Activated CD4-positive, alpha-beta memory T cell treated with anti-CD3 and anti-CD28 coated beads, Interleukin-2, amount 10 ng/mL, durations not matched to agents 7 days and 5 days (primary cell): ENCODE measurements at regions not wholly inside any gene's neighbourhood (a gene's known extent, or its start where the extent isn't known, plus 50 kb on each side); places are given as distances from the start of the nearest gene placed in this dataset.

Experiments used
- CTCF ChIA-PET: fragments of 350-600 bp; sonication (Branson Sonifier 250); formaldehyde crosslinking; loops from one replicate; lab custom pipeline; 2021; ENCODE audit warnings: antibody characterized with exemption, inconsistent platforms; lab: Charles Lee
- POLR2A ChIA-PET: fragments of 350-600 bp; sonication (Branson Sonifier 250); formaldehyde crosslinking; loops from one replicate; lab custom pipeline; 2021; ENCODE audit warnings: antibody characterized with exemption; lab: Charles Lee
- DNase-seq: peaks from one replicate; pipeline ENCODE4 v3.0.0-alpha.2; 2020
- H3K27ac Mint-ChIP-seq: one replicate; pipeline ENCODE4 v1.8.0; 2021; ENCODE audit warnings: mild to moderate bottlenecking, mixed read lengths
- H3K27me3 Mint-ChIP-seq: one replicate; pipeline ENCODE4 v1.8.0; 2021; ENCODE audit warnings: mixed read lengths
- H3K36me3 Mint-ChIP-seq: one replicate; pipeline ENCODE4 v1.8.0; 2021; ENCODE audit warnings: low read depth, mixed read lengths
- H3K4me1 Mint-ChIP-seq: one replicate; pipeline ENCODE4 v1.8.0; 2021; ENCODE audit warnings: mixed read lengths
- H3K4me3 Mint-ChIP-seq: one replicate; pipeline ENCODE4 v1.8.0; 2021; ENCODE audit warnings: mild to moderate bottlenecking, mixed read lengths
- H3K9me3 Mint-ChIP-seq: one replicate; pipeline ENCODE4 v1.8.0; 2021; ENCODE audit warnings: mixed read lengths

GRCh38 chr12:5343711-5344110 lies 88.2 kb upstream of the NTF3 start:
- H3K4me1 Mint-ChIP-seq: no peaks in the 10 kb centered on the region
- no peak overlapping the region for H3K27ac Mint-ChIP-seq
- no peaks in the 10 kb centered on the region for H3K36me3 Mint-ChIP-seq
- no peaks in the 10 kb centered on the region for H3K27me3 Mint-ChIP-seq
- ChIA-PET CTCF (no interaction called here), POLR2A (no interaction called here)
- DNase-seq: no peak
- no peak overlapping the region for H3K4me3 Mint-ChIP-seq
- no peaks in the 10 kb centered on the region for H3K9me3 Mint-ChIP-seq

- Mint-ChIP-seq H3K9me3 (no peaks in the 10 kb centered on the region), H3K4me1 (no peaks in the 10 kb centered on the region), H3K27me3 (no peaks in the 10 kb centered on the region), H3K4me3 (no peak overlapping the region), H3K36me3 (no peaks in the 10 kb centered on the region), H3K27ac (no peak overlapping the region)
- ChIA-PET CTCF (no interaction called here), POLR2A (no interaction called here)
- DNase-seq: no peak
Observed at GRCh38 chr12:5344131-5344530, 87.8 kb upstream of the NTF3 start.

- CTCF ChIA-PET: no interaction called here
- H3K27ac Mint-ChIP-seq: no peak overlapping the region
Observed at GRCh38 chr12:5345534-5345933, 86.4 kb upstream of the NTF3 start.

GRCh38 chr12:5348057-5348456 lies 83.9 kb upstream of the NTF3 start:
- no peak overlapping the region for H3K4me3 Mint-ChIP-seq
- no peaks in the 10 kb centered on the region for H3K36me3 Mint-ChIP-seq
- ChIA-PET POLR2A (no interaction called here), CTCF (no interaction called here)
- DNase-seq: no peak
- H3K27ac Mint-ChIP-seq: no peak overlapping the region
- H3K4me1 Mint-ChIP-seq: no peaks in the 10 kb centered on the region
- no peaks in the 10 kb centered on the region for H3K27me3 Mint-ChIP-seq
- H3K9me3 Mint-ChIP-seq: no peaks in the 10 kb centered on the region

More at GRCh38 chr12:5345534-5345933, 86.4 kb upstream of the NTF3 start:
- H3K4me3 Mint-ChIP-seq: no peak overlapping the region
- H3K36me3 Mint-ChIP-seq: no peaks in the 10 kb centered on the region
- H3K4me1 Mint-ChIP-seq: no peaks in the 10 kb centered on the region
- no peaks in the 10 kb centered on the region for H3K9me3 Mint-ChIP-seq
- no peak for DNase-seq
- no peaks in the 10 kb centered on the region for H3K27me3 Mint-ChIP-seq
- POLR2A ChIA-PET: no interaction called here

GRCh38 chr12:5348491-5348890 lies 83.4 kb upstream of the NTF3 start:
- Mint-ChIP-seq H3K36me3 (no peaks in the 10 kb centered on the region), H3K27ac (no peak overlapping the region), H3K27me3 (no peaks in the 10 kb centered on the region), H3K4me3 (no peak overlapping the region), H3K4me1 (no peaks in the 10 kb centered on the region), H3K9me3 (no peaks in the 10 kb centered on the region)
- POLR2A ChIA-PET: no interaction called here
- DNase-seq: no peak
- CTCF ChIA-PET: no interaction called here

GRCh38 chr12:5364036-5364770 lies 67.7 kb upstream of the NTF3 start:
- Mint-ChIP-seq H3K27ac (no peak overlapping the region), H3K4me1 (no peaks in the 10 kb centered on the region), H3K4me3 (no peak overlapping the region), H3K9me3 (peaks cover 2% of the 10 kb centered on the region), H3K27me3 (no peaks in the 10 kb centered on the region), H3K36me3 (no peaks in the 10 kb centered on the region)
- ChIA-PET POLR2A (no interaction called here), CTCF (no interaction called here)
- DNase-seq: no peak

- CTCF ChIA-PET: no interaction called here
- Mint-ChIP-seq H3K4me3 (no peak overlapping the region), H3K9me3 (peaks cover 2% of the 10 kb centered on the region), H3K27ac (no peak overlapping the region), H3K4me1 (no peaks in the 10 kb centered on the region), H3K36me3 (no peaks in the 10 kb centered on the region), H3K27me3 (no peaks in the 10 kb centered on the region)
- no peak for DNase-seq
- POLR2A ChIA-PET: no interaction called here
Observed at GRCh38 chr12:5369298-5369697, 62.6 kb upstream of the NTF3 start.

- no peaks in the 10 kb centered on the region for H3K4me1 Mint-ChIP-seq
- ChIA-PET POLR2A (no interaction called here), CTCF (no interaction called here)
- H3K27ac Mint-ChIP-seq: no peak overlapping the region
- H3K27me3 Mint-ChIP-seq: no peaks in the 10 kb centered on the region
- no peak overlapping the region for H3K4me3 Mint-ChIP-seq
- no peaks in the 10 kb centered on the region for H3K9me3 Mint-ChIP-seq
- H3K36me3 Mint-ChIP-seq: no peaks in the 10 kb centered on the region
- DNase-seq: no peak
Observed at GRCh38 chr12:5371631-5372030, 60.3 kb upstream of the NTF3 start.

GRCh38 chr12:5374713-5375112 lies 57.2 kb upstream of the NTF3 start:
- H3K4me1 Mint-ChIP-seq: no peaks in the 10 kb centered on the region
- CTCF ChIA-PET: no interaction called here
- H3K36me3 Mint-ChIP-seq: no peaks in the 10 kb centered on the region
- no peak overlapping the region for H3K27ac Mint-ChIP-seq
- H3K27me3 Mint-ChIP-seq: no peaks in the 10 kb centered on the region
- H3K9me3 Mint-ChIP-seq: no peaks in the 10 kb centered on the region
- H3K4me3 Mint-ChIP-seq: no peak overlapping the region
- no peak for DNase-seq
- POLR2A ChIA-PET: no interaction called here

GRCh38 chr12:5375547-5376295 lies 56.2 kb upstream of the NTF3 start:
- CTCF ChIA-PET: no interaction called here
- DNase-seq: no peak
- H3K4me1 Mint-ChIP-seq: no peaks in the 10 kb centered on the region
- H3K27ac Mint-ChIP-seq: no peak overlapping the region
- no peaks in the 10 kb centered on the region for H3K36me3 Mint-ChIP-seq
- no peaks in the 10 kb centered on the region for H3K9me3 Mint-ChIP-seq
- H3K4me3 Mint-ChIP-seq: no peak overlapping the region
- no peaks in the 10 kb centered on the region for H3K27me3 Mint-ChIP-seq
- POLR2A ChIA-PET: no interaction called here

GRCh38 chr12:5376591-5377207 lies 55.2 kb upstream of the NTF3 start:
- Mint-ChIP-seq H3K36me3 (no peaks in the 10 kb centered on the region), H3K4me1 (no peaks in the 10 kb centered on the region), H3K9me3 (no peaks in the 10 kb centered on the region), H3K27me3 (no peaks in the 10 kb centered on the region), H3K27ac (no peak overlapping the region), H3K4me3 (no peak overlapping the region)
- CTCF ChIA-PET: no interaction called here
- POLR2A ChIA-PET: no interaction called here
- no peak for DNase-seq

- CTCF ChIA-PET: no interaction called here
- Mint-ChIP-seq H3K4me3 (no peak overlapping the region), H3K9me3 (no peaks in the 10 kb centered on the region), H3K27me3 (no peaks in the 10 kb centered on the region), H3K4me1 (no peaks in the 10 kb centered on the region), H3K27ac (no peak overlapping the region), H3K36me3 (no peaks in the 10 kb centered on the region)
- DNase-seq: no peak
- POLR2A ChIA-PET: no interaction called here
Observed at GRCh38 chr12:5377997-5378592, 53.8 kb upstream of the NTF3 start.

- POLR2A ChIA-PET: interaction anchor here (0.8 kb wide), 1 partner anchor 9 kb away, joined by 3 read pairs; no protein-coding TSS in a partner anchor
- Mint-ChIP-seq H3K36me3 (no peaks in the 10 kb centered on the region), H3K4me3 (no peak overlapping the region), H3K4me1 (no peaks in the 10 kb centered on the region), H3K9me3 (no peaks in the 10 kb centered on the region), H3K27me3 (no peaks in the 10 kb centered on the region), H3K27ac (no peak overlapping the region)
- CTCF ChIA-PET: no interaction called here
- DNase-seq: no peak
Observed at GRCh38 chr12:5379749-5380496, 52.0 kb upstream of the NTF3 start.
